Subcutaneous abdominal adipose tissue (tissue), 5 donors: ENCODE measurements at regions not wholly inside any gene's neighbourhood (a gene's known extent, or its start where the extent isn't known, plus 50 kb on each side); places are given as distances from the start of the nearest gene placed in this dataset.

Source experiments
- H3K27ac ChIP-seq: one replicate; pipeline ENCODE4 v1.7.0; 2013; ENCODE audit warnings: low read depth, mild to moderate bottlenecking, inconsistent platforms, low read length, moderate library complexity
- H3K27me3 ChIP-seq, 5 donors: one replicate each; pipeline ENCODE4 v1.7.0; 2013; ENCODE audit warnings: low read length in 5 of 5, inconsistent platforms in 1 of 5; ENCODE audit not compliant: control insufficient read depth in 5 of 5, insufficient read depth in 4 of 5
- H3K36me3 ChIP-seq, 5 donors: one replicate each; pipeline ENCODE4 v1.7.0; 2013; ENCODE audit warnings: low read length in 5 of 5; ENCODE audit not compliant: control insufficient read depth in 5 of 5, insufficient read depth in 5 of 5
- H3K4me1 ChIP-seq, 5 donors: one replicate each; pipeline ENCODE4 v1.7.0; 2013; ENCODE audit warnings: low read length in 5 of 5, mild to moderate bottlenecking in 3 of 5, moderate library complexity in 1 of 5; ENCODE audit not compliant: control insufficient read depth in 5 of 5, insufficient read depth in 5 of 5
- H3K4me3 ChIP-seq, 5 donors: one replicate each; pipeline ENCODE4 v1.7.0; 2013; ENCODE audit warnings: low read length in 5 of 5, low read depth in 1 of 5
- H3K9ac ChIP-seq, 5 donors: one replicate each; pipeline ENCODE4 v1.7.0; 2013; ENCODE audit warnings: low read length in 5 of 5, mild to moderate bottlenecking in 4 of 5, moderate library complexity in 3 of 5
- H3K9me3 ChIP-seq, 5 donors: one replicate each; pipeline ENCODE4 v1.7.0; 2013; ENCODE audit warnings: low read length in 5 of 5; ENCODE audit not compliant: control insufficient read depth in 5 of 5
- donor health status: healthy.
- donor health status: healthy.
- donor health status: healthy.
- donor health status: healthy.
- donor health status: healthy.

- Histone ChIP-seq H3K36me3 (no peaks in the 10 kb centered on the region), H3K9me3 (no peaks in the 10 kb centered on the region), H3K4me1 (no peaks in the 10 kb centered on the region), H3K27ac (no peak overlapping the region), H3K27me3 (peaks cover 0 to 6% (median 2%) of the 10 kb centered on the region in 5 donors), H3K9ac (no peak overlapping the region), H3K4me3 (no peak overlapping the region)
Measured at GRCh38 chr3:182738583-182739411, 54.5 kb upstream of the ATP11B start.

- Histone ChIP-seq H3K27ac (no peak overlapping the region), H3K27me3 (peaks cover 0 to 6% (median 2%) of the 10 kb centered on the region in 5 donors), H3K36me3 (no peaks in the 10 kb centered on the region), H3K4me3 (no peak overlapping the region), H3K9ac (no peak overlapping the region), H3K9me3 (no peaks in the 10 kb centered on the region), H3K4me1 (no peaks in the 10 kb centered on the region)
Measured at GRCh38 chr3:182739619-182740018, 53.7 kb upstream of the ATP11B start.

GRCh38 chr3:182740710-182741109 is 52.6 kb upstream of the ATP11B start:
- H3K36me3 ChIP-seq, result no peaks in the 10 kb centered on the region
- peaks cover 0 to 6% (median 2%) of the 10 kb centered on the region in 5 donors for H3K27me3 ChIP-seq
- H3K9ac ChIP-seq, result no peak overlapping the region
- H3K9me3 ChIP-seq, result no peaks in the 10 kb centered on the region
- H3K4me1 ChIP-seq, result no peaks in the 10 kb centered on the region
- no peak overlapping the region for H3K4me3 ChIP-seq
- H3K27ac ChIP-seq, result no peak overlapping the region

- Histone ChIP-seq H3K27me3 (peaks cover 0 to 6% (median 2%) of the 10 kb centered on the region in 5 donors), H3K4me3 (no peak overlapping the region), H3K9ac (no peak overlapping the region), H3K27ac (no peak overlapping the region), H3K36me3 (no peaks in the 10 kb centered on the region), H3K9me3 (no peaks in the 10 kb centered on the region), H3K4me1 (no peaks in the 10 kb centered on the region)
Measured at GRCh38 chr3:182741214-182741613, 52.1 kb upstream of the ATP11B start.
